IMR-90 (cell line): ENCODE measurements at regions not wholly inside any gene's neighbourhood (a gene's known extent, or its start where the extent isn't known, plus 50 kb on each side); places are given as distances from the start of the nearest gene placed in this dataset.

Source experiments
- ATAC-seq: fragments of 200-7000 bp; cut with Tn5 transposase; 2 replicates; pipeline ENCODE4 v1.9.1; 2020; ENCODE audit warnings: low read depth, mild to moderate bottlenecking, moderate library complexity
- BruUV-seq: library from RNA; stranded (reverse); fragments of 400-500 nt; replicated peaks from 2 replicates; lab custom pipeline; 2021; lab: Mats Ljungman, UMichigan
- CTCF ChIA-PET: fragments of 300-600 bp; formaldehyde crosslinking; extraction: SDS; loops from one replicate; lab custom pipeline; 2021; ENCODE audit warnings: antibody characterized with exemption; lab: Yijun Ruan, JAX
- POLR2A ChIA-PET: fragments of 300-600 bp; sonication (Branson Sonifier 250); formaldehyde crosslinking; loops from one replicate; lab custom pipeline; 2022; ENCODE audit warnings: antibody characterized with exemption; ENCODE audit not compliant: unreplicated experiment; lab: Charles Lee
- DNase-seq: peaks from one replicate; pipeline ENCODE4 v3.0.0; 2013
- H2AFZ ChIP-seq: replicated peaks from 2 replicates; pipeline ENCODE3; 2013; ENCODE audit warnings: low read length, mild to moderate bottlenecking; ENCODE audit not compliant: poor library complexity
- H2AK5ac ChIP-seq: 2 replicates; pipeline ENCODE4 v1.6.1; 2013; ENCODE audit warnings: low read depth, low read length, inconsistent platforms
- H2AK9ac ChIP-seq: replicated peaks from 2 replicates; pipeline ENCODE3; 2013; ENCODE audit warnings: mild to moderate bottlenecking, low read depth, low read length, moderate library complexity; ENCODE audit not compliant: poor library complexity
- H2BK120ac ChIP-seq: 2 replicates; pipeline ENCODE4 v1.6.1; 2013; ENCODE audit warnings: low read depth, low read length, inconsistent platforms
- H2BK15ac ChIP-seq: 3 replicates; pipeline ENCODE4 v1.6.1; 2013; ENCODE audit warnings: low read depth, low read length, inconsistent platforms
- H2BK20ac ChIP-seq: 2 replicates; pipeline ENCODE4 v1.6.1; 2013; ENCODE audit warnings: low read depth, mild to moderate bottlenecking, inconsistent platforms, low read length, moderate library complexity
- H2BK5ac ChIP-seq: 2 replicates; pipeline ENCODE4 v1.6.1; 2013; ENCODE audit warnings: mild to moderate bottlenecking, low read depth, low read length, inconsistent platforms; ENCODE audit not compliant: poor library complexity, severe bottlenecking
- H3K14ac ChIP-seq: replicated peaks from 2 replicates; pipeline ENCODE4 v1.6.1; 2013; ENCODE audit warnings: low read depth, low read length, inconsistent platforms
- H3K18ac ChIP-seq: 2 replicates; pipeline ENCODE4 v1.6.1; 2013; ENCODE audit warnings: low read depth, low read length, control low read depth
- H3K23ac ChIP-seq: 2 replicates; pipeline ENCODE4 v1.6.1; 2013; ENCODE audit warnings: low read depth, low read length, inconsistent platforms
- H3K27ac ChIP-seq: 2 replicates; pipeline ENCODE4 v1.5.1; 2013; ENCODE audit warnings: mild to moderate bottlenecking, control low read depth, low read length; ENCODE audit not compliant: insufficient read depth
- H3K27me3 ChIP-seq: 2 replicates; pipeline ENCODE4 v1.6.1; 2013; ENCODE audit warnings: low read length; ENCODE audit not compliant: control insufficient read depth, insufficient read depth
- H3K36me3 ChIP-seq: 2 replicates; pipeline ENCODE4 v1.6.1; 2013; ENCODE audit warnings: low read length, mixed read lengths; ENCODE audit not compliant: control insufficient read depth, insufficient read depth
- H3K4ac ChIP-seq: 2 replicates; pipeline ENCODE4 v1.6.1; 2013; ENCODE audit warnings: low read depth, low read length, inconsistent platforms
- H3K4me1 ChIP-seq: 2 replicates; pipeline ENCODE4 v1.6.1; 2013; ENCODE audit warnings: low read length, mixed read lengths; ENCODE audit not compliant: control insufficient read depth, insufficient read depth
- H3K4me2 ChIP-seq: 2 replicates; pipeline ENCODE4 v1.6.1; 2013; ENCODE audit warnings: low read depth, mild to moderate bottlenecking, control low read depth, low read length, moderate library complexity
- H3K4me3 ChIP-seq: 2 replicates; pipeline ENCODE4 v1.5.1; 2013; ENCODE audit warnings: low read depth, mild to moderate bottlenecking, control low read depth, low read length, moderate library complexity; ENCODE audit not compliant: insufficient read depth
- H3K56ac ChIP-seq: 2 replicates; pipeline ENCODE4 v1.6.1; 2013; ENCODE audit warnings: low read length, inconsistent platforms; ENCODE audit not compliant: insufficient read depth; ENCODE audit errors: extremely low read depth
- H3K79me1 ChIP-seq, 2 experiments: 2 replicates each; pipeline ENCODE4 v1.6.1; 2013; ENCODE audit warnings: low read length in 2 of 2, inconsistent platforms in 1 of 2, low read depth in 1 of 2
- H3K9ac ChIP-seq: 2 replicates; pipeline ENCODE4 v1.6.1; 2013; ENCODE audit warnings: low read depth, low read length, control low read depth
- H3K9me1 ChIP-seq: 2 replicates; pipeline ENCODE4 v1.6.1; 2013; ENCODE audit warnings: low read length, inconsistent platforms; ENCODE audit not compliant: insufficient read depth
- H3K9me3 ChIP-seq: 2 replicates; pipeline ENCODE4 v1.6.1; 2013; ENCODE audit warnings: low read length; ENCODE audit not compliant: control insufficient read depth, insufficient read depth
- H4K20me1 ChIP-seq: 2 replicates; pipeline ENCODE4 v1.6.1; 2013; ENCODE audit warnings: low read length, inconsistent platforms; ENCODE audit not compliant: insufficient read depth
- H4K5ac ChIP-seq: 2 replicates; pipeline ENCODE4 v1.6.1; 2013; ENCODE audit warnings: mild to moderate bottlenecking, low read depth, low read length, control low read depth
- H4K8ac ChIP-seq, 2 experiments: 2 replicates each; pipeline ENCODE4 v1.6.1; 2013; ENCODE audit warnings: low read depth in 2 of 2, low read length in 2 of 2, control low read depth in 1 of 2, inconsistent platforms in 1 of 2
- H4K91ac ChIP-seq: 2 replicates; pipeline ENCODE4 v1.6.1; 2013; ENCODE audit warnings: low read depth, low read length, inconsistent platforms; ENCODE audit not compliant: insufficient read depth
- CEBPB ChIP-seq: IDR thresholded peaks from 2 replicates; pipeline ENCODE4 v1.6.1; 2012; ENCODE audit warnings: low read depth, low read length, improper control_type of control experiment
- POLR2A ChIP-seq: IDR thresholded peaks from 2 replicates; pipeline ENCODE4 v1.6.1; 2012; ENCODE audit warnings: mild to moderate bottlenecking, low read depth, low read length
- whole genome bisulfite sequencing, 2 experiments: methylation state at CpG; one replicate each; pipeline versions ENCODE4 v1.1.5 to v1.1.7; 2013; ENCODE audit warnings: missing lambda C conversion rate in 2 of 2; ENCODE audit not compliant: insufficient read length in 1 of 2; ENCODE audit errors: extremely low coverage in 2 of 2; 5-methylcytosine and 5-hydroxymethylcytosine counted together
- dilution Hi-C: fragments of 300-500 bp; cut with HindIII; formaldehyde crosslinking; loops from one replicate; pipeline ENCODE4 v1.14.3; 2018; ENCODE audit warnings: low sequenced_read_pairs; ENCODE audit not compliant: unreplicated experiment
- in situ Hi-C: fragments of 300-500 bp; cut with MboI; formaldehyde crosslinking; loops from 3 replicates; pipeline ENCODE4 v1.14.3; 2019; ENCODE audit warnings: low sequenced_read_pairs, inconsistent platforms, mixed read lengths
- intact Hi-C: fragments of 100-400 bp; cut with micrococcal nuclease; formaldehyde crosslinking; loops from 2 replicates; pipeline ENCODE4 v1.10.0; 2022

- Histone ChIP-seq H3K4me3 (no peak overlapping the region), H4K5ac (no peak overlapping the region), H2BK120ac (no peak overlapping the region), H3K9me3 (peaks cover 2% of the 10 kb centered on the region; the same call in 1 of the 2 replicates), H3K9ac (no peak overlapping the region), H3K56ac (no peak overlapping the region), H3K23ac (no peak overlapping the region), H2AFZ (no peak overlapping the region), H3K79me1 (no peaks in the 10 kb centered on the region), H3K36me3 (no peaks in the 10 kb centered on the region), H3K4me1 (no peaks in the 10 kb centered on the region), H3K27me3 (no peaks in the 10 kb centered on the region), H2BK20ac (no peak overlapping the region), H3K9me1 (no peaks in the 10 kb centered on the region), H2BK5ac (no peak overlapping the region), H3K4me2 (no peak overlapping the region), H2BK15ac (no peak overlapping the region), H2AK9ac (no peak overlapping the region), H2AK5ac (no peak overlapping the region), H3K14ac (no peak overlapping the region), H3K4ac (no peak overlapping the region), H4K20me1 (no peaks in the 10 kb centered on the region), H4K91ac (no peak overlapping the region), H4K8ac (no peak overlapping the region), H3K27ac (no peak overlapping the region), H3K18ac (no peak overlapping the region)
- BruUV-seq: no TSS peak
- in situ Hi-C loops: no loop called here
- WGBS, 2 experiments: no CpG with 5 or more reads among the region's 5 CpGs
- ChIA-PET CTCF (no interaction called here), POLR2A (no interaction called here)
- DNase-seq (no peak), ATAC-seq (no peak)
- TF ChIP-seq POLR2A (no peak), CEBPB (no peak)
- intact Hi-C loops: no loop called here
- dilution Hi-C loops: no loop called here
These were observed 274.3 kb upstream of the ZNF462 start for GRCh38 chr9:106588626-106589025.
